Mesenchymal stem cell (in vitro differentiated cells and primary cell): ENCODE measurements at regions not wholly inside any gene's neighbourhood (a gene's known extent, or its start where the extent isn't known, plus 50 kb on each side); places are given as distances from the start of the nearest gene placed in this dataset.
A peak's percentile ranks its signal among the peaks of the same experiment; 100 is the strongest.

Source experiments
- DNase-seq: peaks from one replicate; pipeline ENCODE4 v3.0.0-alpha.2; 2013
- H2AFZ ChIP-seq: one replicate; pipeline ENCODE4 v1.6.1; 2013; ENCODE audit warnings: low read depth, mild to moderate bottlenecking, control low read depth, inconsistent platforms, low read length, moderate library complexity
- H2AK5ac ChIP-seq: 2 replicates; pipeline ENCODE4 v1.6.1; 2013; ENCODE audit warnings: low read length, moderate library complexity, mild to moderate bottlenecking, inconsistent platforms; ENCODE audit not compliant: severe bottlenecking
- H2BK120ac ChIP-seq: one replicate; pipeline ENCODE4 v1.6.1; 2013; ENCODE audit warnings: low read depth, mild to moderate bottlenecking, inconsistent platforms, low read length, moderate library complexity
- H2BK12ac ChIP-seq, 2 experiments: one replicate each; pipeline ENCODE4 v1.6.1; 2013; ENCODE audit warnings: inconsistent platforms in 2 of 2, low read length in 2 of 2, mild to moderate bottlenecking in 2 of 2, moderate library complexity in 2 of 2, control low read depth in 1 of 2
- H2BK15ac ChIP-seq: one replicate; pipeline ENCODE4 v1.6.1; 2013; ENCODE audit warnings: mild to moderate bottlenecking, low read depth, inconsistent platforms; ENCODE audit not compliant: poor library complexity, severe bottlenecking
- H2BK5ac ChIP-seq: 2 replicates; pipeline ENCODE4 v1.6.1; 2013; ENCODE audit warnings: low read depth, mild to moderate bottlenecking, low read length, control low read depth, inconsistent platforms; ENCODE audit not compliant: poor library complexity, severe bottlenecking
- H3K14ac ChIP-seq, 2 experiments: one replicate each; pipeline ENCODE4 v1.6.1; 2013; ENCODE audit warnings: inconsistent platforms in 2 of 2, low read length in 2 of 2, control low read depth in 1 of 2, mild to moderate bottlenecking in 1 of 2, moderate library complexity in 1 of 2
- H3K18ac ChIP-seq, 2 experiments: one replicate each; pipeline ENCODE4 v1.6.1; 2013; ENCODE audit warnings: inconsistent platforms in 2 of 2, low read length in 2 of 2, control low read depth in 1 of 2, low read depth in 1 of 2, mild to moderate bottlenecking in 1 of 2
- H3K23ac ChIP-seq, 2 experiments: one replicate each; pipeline ENCODE4 v1.6.1; 2013; ENCODE audit warnings: inconsistent platforms in 2 of 2, low read length in 2 of 2, mild to moderate bottlenecking in 2 of 2, moderate library complexity in 2 of 2, control low read depth in 1 of 2
- H3K27ac ChIP-seq: 2 replicates; pipeline ENCODE4 v1.5.1; 2013; ENCODE audit warnings: mild to moderate bottlenecking, moderate library complexity, low read length, control low read depth, inconsistent platforms; ENCODE audit not compliant: poor library complexity, severe bottlenecking
- H3K27me3 ChIP-seq, 2 experiments: 2 replicates each; pipeline versions ENCODE4 v1.6.1 to v1.7.0; 2013; ENCODE audit warnings: low read length in 2 of 2, mild to moderate bottlenecking in 2 of 2, moderate library complexity in 2 of 2, control low read depth in 1 of 2, inconsistent platforms in 1 of 2; ENCODE audit not compliant: control insufficient read depth in 1 of 2, insufficient read depth in 1 of 2
- H3K36me3 ChIP-seq, 2 experiments: 2 replicates each; pipeline versions ENCODE4 v1.6.1 to v1.7.0; 2013; ENCODE audit warnings: low read length in 2 of 2, control low read depth in 1 of 2, inconsistent platforms in 1 of 2, low read depth in 1 of 2, mild to moderate bottlenecking in 1 of 2; ENCODE audit not compliant: insufficient read depth in 2 of 2, control insufficient read depth in 1 of 2
- H3K4ac ChIP-seq, 2 experiments: one replicate each; pipeline ENCODE4 v1.6.1; 2013; ENCODE audit warnings: inconsistent platforms in 2 of 2, low read length in 2 of 2, mild to moderate bottlenecking in 2 of 2, moderate library complexity in 2 of 2, control low read depth in 1 of 2, low read depth in 1 of 2
- H3K4me1 ChIP-seq: 2 replicates; pipeline ENCODE4 v1.6.1; 2013; ENCODE audit warnings: low read depth, low read length, control low read depth; ENCODE audit not compliant: control insufficient read depth, insufficient read depth
- H3K4me2 ChIP-seq: 2 replicates; pipeline ENCODE4 v1.6.1; 2013; ENCODE audit warnings: low read length, mild to moderate bottlenecking, inconsistent platforms; ENCODE audit not compliant: poor library complexity, severe bottlenecking
- H3K4me3 ChIP-seq, 2 experiments: 2 replicates each; pipeline versions ENCODE4 v1.5.1 to v1.7.0; 2013; ENCODE audit warnings: low read length in 2 of 2, mild to moderate bottlenecking in 2 of 2, control low read depth in 1 of 2, low read depth in 1 of 2; ENCODE audit not compliant: insufficient read depth in 1 of 2
- H3K79me1 ChIP-seq: replicated peaks from 2 replicates; pipeline ENCODE4 v1.6.1; 2013; ENCODE audit warnings: mild to moderate bottlenecking, control low read depth, low read length, inconsistent platforms; ENCODE audit not compliant: poor library complexity, severe bottlenecking
- H3K9ac ChIP-seq: 2 replicates; pipeline ENCODE4 v1.7.0; 2013; ENCODE audit warnings: mild to moderate bottlenecking, low read length, moderate library complexity
- H3K9me3 ChIP-seq: 2 replicates; pipeline ENCODE4 v1.7.0; 2013; ENCODE audit warnings: mild to moderate bottlenecking, low read length; ENCODE audit not compliant: control insufficient read depth
- H4K8ac ChIP-seq: one replicate; pipeline ENCODE4 v1.6.1; 2013; ENCODE audit warnings: inconsistent platforms, mild to moderate bottlenecking, low read length, moderate library complexity
- H4K91ac ChIP-seq: one replicate; pipeline ENCODE4 v1.6.1; 2013; ENCODE audit warnings: mild to moderate bottlenecking, low read length, inconsistent platforms
- WGBS: methylation state at CpG from one replicate; pipeline ENCODE4 v1.1.7; 2013; ENCODE audit warnings: mixed read lengths; 5-methylcytosine and 5-hydroxymethylcytosine counted together

DNA sequence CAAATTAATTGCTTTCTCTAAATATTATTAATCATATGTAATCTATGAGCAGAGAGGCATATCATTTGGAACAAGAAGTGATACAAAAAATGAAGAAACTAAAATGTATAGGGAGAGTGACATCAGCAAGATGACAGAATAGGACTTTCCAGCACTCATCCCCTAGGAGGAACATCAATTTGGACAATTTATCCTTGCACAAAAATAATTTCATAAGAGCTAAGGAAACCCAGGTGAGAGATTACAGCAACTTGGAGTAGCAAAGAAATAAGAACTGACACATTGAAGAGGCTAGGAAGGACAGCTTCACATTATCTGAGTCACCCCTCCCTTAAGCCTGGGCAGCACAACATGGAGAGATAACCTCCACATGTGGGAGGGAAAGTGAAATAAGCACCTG, 347.5 kb downstream of the MAFB start:
- no peak overlapping the region for H2BK120ac ChIP-seq

DNA sequence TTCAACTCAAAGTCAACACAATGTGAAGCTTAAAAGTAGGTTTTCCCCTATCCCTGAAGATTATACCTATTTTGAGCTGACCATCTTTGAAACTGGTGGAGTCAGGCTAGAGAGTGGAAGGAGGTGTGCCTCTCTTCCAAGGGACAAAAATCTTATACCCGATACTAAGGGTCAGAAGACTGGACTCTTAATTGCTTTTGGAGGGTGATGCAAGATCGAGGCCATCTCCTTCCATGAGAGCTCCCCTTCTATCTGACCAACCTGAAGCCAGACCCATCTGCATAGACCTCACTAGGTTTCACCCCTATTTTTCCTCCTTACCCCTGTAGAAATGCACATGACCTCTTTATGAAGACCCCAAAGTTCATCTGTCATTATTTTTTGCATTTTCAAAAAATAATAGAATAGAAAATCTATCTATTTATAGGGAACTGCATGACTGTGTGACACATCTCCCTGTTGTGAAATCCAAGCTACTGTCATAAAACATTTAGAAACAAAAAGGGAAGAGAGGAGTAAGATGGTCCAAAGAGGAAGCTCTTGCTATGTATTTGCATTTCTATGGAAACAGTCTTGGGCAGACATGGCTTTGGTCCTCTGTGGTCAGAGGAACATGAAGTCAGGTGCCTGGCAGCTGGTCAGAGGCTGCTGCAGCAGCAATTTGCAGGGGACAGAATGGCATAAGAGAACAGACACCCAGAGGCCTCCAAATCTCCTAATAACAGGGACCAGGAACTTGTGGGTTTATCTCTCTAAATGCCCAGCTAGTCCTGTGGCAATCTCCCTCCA, 349.2 kb downstream of the MAFB start:
- Histone ChIP-seq H3K27me3 (no peaks in the 10 kb centered on the region), H3K4ac (no peak overlapping the region), H2BK5ac (no peak overlapping the region), H4K91ac (no peak overlapping the region), H3K27ac (no peak overlapping the region), H3K79me1 (no peaks in the 10 kb centered on the region), H3K4me1 (no peaks in the 10 kb centered on the region), H3K4me3 (no peak overlapping the region), H2BK120ac (no peak overlapping the region), H3K9me3 (peaks cover 26% of the 10 kb centered on the region), H3K36me3 (no peaks in the 10 kb centered on the region), H2BK15ac (no peak overlapping the region), H3K9ac (no peak overlapping the region), H3K18ac (no peak overlapping the region), H3K4me2 (no peak overlapping the region), H3K14ac (no peak overlapping the region), H2AK5ac (no peak overlapping the region), H2BK12ac (no peak overlapping the region), H3K23ac (no peak overlapping the region), H2AFZ (no peak overlapping the region), H4K8ac (no peak overlapping the region)
- 64% methylated on average over 2 of the region's 2 CpGs for WGBS
- DNase-seq = peak; percentile 3

More for the DNA sequence above, 347.5 kb downstream of the MAFB start:
- no peak overlapping the region for H3K4me2 ChIP-seq
- H4K8ac ChIP-seq = no peak overlapping the region
- no peak overlapping the region for H3K4ac ChIP-seq
- H3K9me3 ChIP-seq = peaks cover 43% of the 10 kb centered on the region
- H3K79me1 ChIP-seq = no peaks in the 10 kb centered on the region
- no peak overlapping the region for H3K18ac ChIP-seq
- DNase-seq = no peak
- no peak overlapping the region for H4K91ac ChIP-seq
- no peak overlapping the region for H3K14ac ChIP-seq
- H2BK15ac ChIP-seq = no peak overlapping the region
- H2BK12ac ChIP-seq = no peak overlapping the region
- no peak overlapping the region for H3K4me3 ChIP-seq
- no peak overlapping the region for H3K23ac ChIP-seq
- H3K27ac ChIP-seq = no peak overlapping the region
- no peak overlapping the region for H2AK5ac ChIP-seq
- H3K36me3 ChIP-seq = no peaks in the 10 kb centered on the region
- H3K9ac ChIP-seq = no peak overlapping the region
- no peak overlapping the region for H2BK5ac ChIP-seq
- H2AFZ ChIP-seq = no peak overlapping the region
- H3K27me3 ChIP-seq = no peaks in the 10 kb centered on the region
- H3K4me1 ChIP-seq = no peaks in the 10 kb centered on the region

DNA sequence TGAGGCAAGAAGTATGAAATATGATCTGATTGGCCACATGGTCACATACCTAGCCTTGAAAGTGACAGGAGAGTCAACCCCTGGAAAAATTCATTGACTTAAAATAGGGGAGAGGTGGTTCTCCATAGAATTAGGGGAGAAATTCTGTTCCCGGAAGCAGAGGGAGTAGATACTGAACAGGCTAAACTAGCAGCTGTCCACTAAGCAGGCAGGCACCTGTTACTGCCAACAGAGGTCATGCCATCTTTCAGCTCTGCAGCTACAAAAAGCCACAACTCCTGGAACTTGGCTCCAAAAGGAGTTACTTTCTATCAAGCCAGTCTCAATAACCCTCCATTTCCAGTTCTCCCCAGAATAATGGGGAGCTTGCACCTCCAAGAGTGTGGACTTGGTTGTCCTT, 352.5 kb downstream of the MAFB start:
- Histone ChIP-seq H3K36me3 (no peaks in the 10 kb centered on the region), H3K18ac (no peak overlapping the region), H3K27ac (no peak overlapping the region), H3K4me3 (no peak overlapping the region), H3K4ac (no peak overlapping the region), H2AFZ (no peak overlapping the region), H3K14ac (no peak overlapping the region), H4K8ac (no peak overlapping the region), H2BK15ac (no peak overlapping the region), H2BK12ac (no peak overlapping the region), H3K27me3 (no peaks in the 10 kb centered on the region), H3K9me3 (no peaks in the 10 kb centered on the region), H3K4me1 (no peaks in the 10 kb centered on the region), H2AK5ac (no peak overlapping the region), H3K4me2 (no peak overlapping the region), H3K9ac (no peak overlapping the region), H3K79me1 (no peaks in the 10 kb centered on the region), H2BK5ac (no peak overlapping the region), H4K91ac (no peak overlapping the region), H2BK120ac (no peak overlapping the region), H3K23ac (no peak overlapping the region)
- no peak for DNase-seq
- 82% methylated on average over 1 of the region's 1 CpG for WGBS

DNA sequence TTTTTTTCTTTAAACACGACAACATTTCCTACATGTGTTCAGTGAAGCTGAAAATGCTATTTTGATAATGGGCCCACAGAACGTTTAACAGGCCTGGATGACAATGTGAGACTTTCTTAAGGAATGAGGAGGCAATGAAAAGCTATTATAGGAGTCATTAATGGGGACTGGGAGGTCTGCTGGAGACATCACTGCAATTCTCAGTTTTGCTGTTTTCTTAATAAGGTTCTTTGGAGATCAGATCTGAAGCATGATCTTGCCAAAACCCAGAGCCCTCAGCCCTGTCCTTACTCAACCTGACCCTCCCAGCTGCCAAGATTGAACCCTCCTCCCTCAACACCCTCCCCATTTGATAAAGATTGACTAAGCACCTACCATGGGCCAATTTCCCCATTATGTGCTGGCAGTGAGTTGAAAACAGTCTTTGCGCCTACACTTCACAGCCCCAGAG, 353.1 kb downstream of the MAFB start:
- H2AK5ac ChIP-seq = no peak overlapping the region
- H3K14ac ChIP-seq = no peak overlapping the region
- no peak overlapping the region for H2BK120ac ChIP-seq
- no peaks in the 10 kb centered on the region for H3K79me1 ChIP-seq
- H3K4me2 ChIP-seq = no peak overlapping the region
- no peaks in the 10 kb centered on the region for H3K36me3 ChIP-seq
- no peak overlapping the region for H2BK12ac ChIP-seq
- 57% methylated on average over 2 of the region's 3 CpGs for WGBS
- no peak overlapping the region for H3K4me3 ChIP-seq
- no peak overlapping the region for H3K9ac ChIP-seq
- H2BK5ac ChIP-seq = no peak overlapping the region
- H3K27ac ChIP-seq = no peak overlapping the region
- DNase-seq = no peak
- no peaks in the 10 kb centered on the region for H3K9me3 ChIP-seq
- no peak overlapping the region for H2AFZ ChIP-seq
- no peak overlapping the region for H3K18ac ChIP-seq
- no peaks in the 10 kb centered on the region for H3K4me1 ChIP-seq
- peak overlapping the region; percentile 23 for H2BK15ac ChIP-seq
- H4K8ac ChIP-seq = no peak overlapping the region
- no peaks in the 10 kb centered on the region for H3K27me3 ChIP-seq
- H4K91ac ChIP-seq = no peak overlapping the region
- H3K4ac ChIP-seq = no peak overlapping the region
- no peak overlapping the region for H3K23ac ChIP-seq
